Natural killer cell (primary cell): ENCODE measurements at regions not wholly inside any gene's neighbourhood (a gene's known extent, or its start where the extent isn't known, plus 50 kb on each side); places are given as distances from the start of the nearest gene placed in this dataset.

Experiments used
- ATAC-seq, 3 donors: fragments of 150-1000 bp in 2 of 3; fragments of 200-7000 bp in 1 of 3; cut with Tn5 transposase; 1 replicate in 1 of 3; 2 replicates in 2 of 3; pipeline ENCODE4 v1.10.0; 2021; ENCODE audit warnings: mild to moderate bottlenecking in 2 of 3, moderate library complexity in 2 of 3
- DNase-seq, 2 donors: peaks; one replicate each; pipeline versions ENCODE4 v3.0.0 to v3.0.0-alpha.2; 2013 to 2021; ENCODE audit warnings: mixed read lengths in 1 of 2
- H3K27ac ChIP-seq: one replicate; pipeline ENCODE4 v1.5.1; 2013; ENCODE audit warnings: mild to moderate bottlenecking, low read length
- H3K27me3 ChIP-seq: one replicate; pipeline ENCODE4 v1.6.1; 2013; ENCODE audit warnings: low read length; ENCODE audit not compliant: control insufficient read depth, insufficient read depth
- H3K36me3 ChIP-seq: one replicate; pipeline ENCODE4 v1.6.1; 2013; ENCODE audit warnings: low read length; ENCODE audit not compliant: control insufficient read depth, insufficient read depth
- H3K4me1 ChIP-seq: one replicate; pipeline ENCODE4 v1.6.1; 2013; ENCODE audit warnings: low read length; ENCODE audit not compliant: control insufficient read depth, insufficient read depth
- H3K4me3 ChIP-seq: one replicate; pipeline ENCODE4 v1.5.1; 2013; ENCODE audit warnings: low read length
- H3K9me3 ChIP-seq: one replicate; pipeline ENCODE4 v1.6.1; 2013; ENCODE audit warnings: low read length; ENCODE audit not compliant: control insufficient read depth, insufficient read depth
- H3K27ac Mint-ChIP-seq, 2 donors: one replicate each; pipeline ENCODE4 v1.8.0; 2022; ENCODE audit warnings: mild to moderate bottlenecking in 2 of 2, mixed read lengths in 2 of 2, moderate library complexity in 1 of 2
- H3K27me3 Mint-ChIP-seq, 2 donors: one replicate each; pipeline ENCODE4 v1.8.0; 2022; ENCODE audit warnings: low read depth in 2 of 2, mixed read lengths in 2 of 2
- H3K36me3 Mint-ChIP-seq: one replicate; pipeline ENCODE4 v1.8.0; 2022; ENCODE audit warnings: mixed read lengths
- H3K4me1 Mint-ChIP-seq, 2 donors: one replicate each; pipeline ENCODE4 v1.8.0; 2022; ENCODE audit warnings: mixed read lengths in 2 of 2
- H3K4me3 Mint-ChIP-seq: one replicate; pipeline ENCODE4 v1.8.0; 2022; ENCODE audit warnings: mild to moderate bottlenecking, moderate library complexity, mixed read lengths
- H3K9me3 Mint-ChIP-seq, 2 donors: one replicate each; pipeline ENCODE4 v1.8.0; 2022; ENCODE audit warnings: mixed read lengths in 2 of 2
- CTCF ChIP-seq: fragments of 200-600 bp; IDR thresholded peaks from one replicate; pipeline ENCODE4 v1.8.0; 2022; ENCODE audit warnings: antibody characterized with exemption
- WGBS: methylation state at CpG from one replicate; pipeline ENCODE4 v1.1.7; 2013; ENCODE audit warnings: missing lambda C conversion rate; ENCODE audit not compliant: insufficient coverage; 5-methylcytosine and 5-hydroxymethylcytosine counted together
- intact Hi-C: fragments of 100-400 bp; cut with micrococcal nuclease; formaldehyde crosslinking; loops from one replicate; pipeline ENCODE4 v1.14.2; 2022

- Mint-ChIP-seq H3K4me3 (no peak overlapping the region), H3K36me3 (no peaks in the 10 kb centered on the region), H3K4me1 (no peaks in the 10 kb centered on the region), H3K27me3 (peaks cover 10 to 11% of the 10 kb centered on the region in 2 donors), H3K9me3 (no peaks in the 10 kb centered on the region), H3K27ac (no peak overlapping the region)
- Histone ChIP-seq H3K9me3 (no peaks in the 10 kb centered on the region), H3K36me3 (no peaks in the 10 kb centered on the region), H3K4me3 (no peak overlapping the region), H3K4me1 (no peaks in the 10 kb centered on the region), H3K27ac (no peak overlapping the region), H3K27me3 (no peaks in the 10 kb centered on the region)
- intact Hi-C loops = no loop called here
- 84% methylated on average over 13 of the region's 13 CpGs for WGBS
- no peak for DNase-seq
- no peak for ATAC-seq
- TF ChIP-seq CTCF = no peak
Measured at GRCh38 chr2:238693337-238694093, 154.4 kb upstream of the TWIST2 start.

- Histone ChIP-seq H3K9me3 (no peaks in the 10 kb centered on the region), H3K36me3 (no peaks in the 10 kb centered on the region), H3K4me3 (no peak overlapping the region), H3K27me3 (no peaks in the 10 kb centered on the region), H3K4me1 (no peaks in the 10 kb centered on the region), H3K27ac (no peak overlapping the region)
- no peaks in the 10 kb centered on the region for H3K9me3 Mint-ChIP-seq
- 91% methylated on average over 8 of the region's 8 CpGs for WGBS
- H3K27ac Mint-ChIP-seq = no peak overlapping the region
- no peak for TF ChIP-seq CTCF
- ATAC-seq = no peak
- H3K27me3 Mint-ChIP-seq = peaks cover 6 to 11% of the 10 kb centered on the region in 2 donors
- no peak for DNase-seq
- H3K4me1 Mint-ChIP-seq = no peaks in the 10 kb centered on the region
- H3K4me3 Mint-ChIP-seq = no peak overlapping the region
- intact Hi-C loops = no loop called here
- no peaks in the 10 kb centered on the region for H3K36me3 Mint-ChIP-seq
Measured at GRCh38 chr2:238694136-238694755, 153.6 kb upstream of the TWIST2 start.

- Mint-ChIP-seq H3K9me3 (no peaks in the 10 kb centered on the region), H3K4me3 (no peak overlapping the region), H3K4me1 (no peaks in the 10 kb centered on the region), H3K36me3 (no peaks in the 10 kb centered on the region), H3K27ac (no peak overlapping the region), H3K27me3 (peaks cover 6 to 11% of the 10 kb centered on the region in 2 donors)
- 81% methylated on average over 6 of the region's 6 CpGs for WGBS
- no peak overlapping the region for H3K4me3 ChIP-seq
- no peaks in the 10 kb centered on the region for H3K36me3 ChIP-seq
- TF ChIP-seq CTCF = no peak
- no peaks in the 10 kb centered on the region for H3K27me3 ChIP-seq
- no peak overlapping the region for H3K27ac ChIP-seq
- H3K9me3 ChIP-seq = no peaks in the 10 kb centered on the region
- no peaks in the 10 kb centered on the region for H3K4me1 ChIP-seq
- ATAC-seq (no peak), DNase-seq (no peak)
- intact Hi-C loops = no loop called here
Measured at GRCh38 chr2:238694922-238695321, 153.0 kb upstream of the TWIST2 start.
